Spinal cord (tissue), 9 donors: ENCODE measurements at regions not wholly inside any gene's neighbourhood (a gene's known extent, or its start where the extent isn't known, plus 50 kb on each side); places are given as distances from the start of the nearest gene placed in this dataset.
A peak's percentile ranks its signal among the peaks of the same experiment; 100 is the strongest.

ENCODE experiments used
- DNase-seq, 6 donors: peaks; one replicate each; pipeline versions ENCODE4 v3.0.0 to v3.0.0-alpha.2; 2013 to 2015; ENCODE audit warnings: low spot score in 6 of 6, low read depth in 4 of 6
- H3K27ac ChIP-seq: one replicate; pipeline ENCODE4 v1.5.1; 2013; ENCODE audit warnings: low read depth, low read length, control low read depth
- H3K27me3 ChIP-seq: one replicate; pipeline ENCODE4 v1.6.1; 2013; ENCODE audit warnings: low read length; ENCODE audit not compliant: control insufficient read depth, insufficient read depth
- H3K36me3 ChIP-seq: one replicate; pipeline ENCODE4 v1.6.1; 2013; ENCODE audit warnings: low read length; ENCODE audit not compliant: control insufficient read depth, insufficient read depth
- H3K4me1 ChIP-seq: one replicate; pipeline ENCODE4 v1.6.1; 2013; ENCODE audit warnings: low read length; ENCODE audit not compliant: control insufficient read depth, insufficient read depth
- H3K4me3 ChIP-seq: one replicate; pipeline ENCODE4 v1.5.1; 2013; ENCODE audit warnings: low read depth, low read length, control low read depth
- H3K9me3 ChIP-seq: one replicate; pipeline ENCODE4 v1.6.1; 2013; ENCODE audit warnings: low read length; ENCODE audit not compliant: control insufficient read depth, insufficient read depth
- WGBS: methylation state at CpG from one replicate; pipeline ENCODE4 v1.1.5; 2013; ENCODE audit warnings: missing lambda C conversion rate; ENCODE audit not compliant: insufficient coverage; 5-methylcytosine and 5-hydroxymethylcytosine counted together
- donor health status: healthy.

DNA sequence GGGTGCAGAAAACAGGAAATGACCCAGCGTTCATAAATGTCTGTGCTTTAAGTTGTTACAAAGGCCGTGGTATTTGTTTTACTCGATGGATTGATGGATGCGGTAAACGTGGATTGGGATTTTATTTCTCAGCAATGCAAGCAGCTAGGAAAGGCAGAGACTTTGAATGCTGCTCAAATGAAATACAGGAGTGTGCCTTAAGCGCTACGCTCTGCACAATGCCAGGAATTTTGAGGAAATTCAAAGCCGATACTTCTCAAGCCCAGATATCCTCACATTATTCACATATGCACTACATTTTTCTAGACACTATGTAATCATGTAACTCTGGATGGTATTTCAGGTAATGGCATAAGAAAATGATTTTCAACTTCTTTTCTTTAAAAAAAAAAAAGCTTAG is 514.3 kb upstream of the ADARB2 start:
- peak in 2 of 6 donors; percentile 8 to 43 for DNase-seq

DNA sequence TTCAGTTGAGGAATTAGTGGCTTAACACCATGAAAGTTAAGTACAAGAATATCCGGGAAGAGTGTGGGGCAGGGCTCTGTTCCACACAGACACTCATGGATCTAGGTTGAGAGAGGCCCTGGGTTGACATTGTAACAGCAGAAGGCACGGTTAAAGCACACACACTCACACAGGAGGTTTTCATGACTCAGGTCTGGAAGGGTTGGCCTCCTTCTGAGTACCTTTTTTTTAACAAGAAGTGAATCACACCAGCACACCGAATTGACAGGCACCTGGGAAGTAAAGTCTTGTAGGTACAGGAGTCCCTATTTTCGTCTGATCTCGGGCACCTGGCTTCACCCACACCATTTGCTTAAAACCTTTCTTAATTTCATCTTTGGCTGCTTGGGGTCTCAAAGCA is 509.4 kb upstream of the ADARB2 start:
- H3K4me3 ChIP-seq = no peak overlapping the region
- H3K4me1 ChIP-seq = no peaks in the 10 kb centered on the region
- H3K27ac ChIP-seq = no peak overlapping the region
- H3K36me3 ChIP-seq = no peaks in the 10 kb centered on the region
- H3K9me3 ChIP-seq = no peaks in the 10 kb centered on the region
- H3K27me3 ChIP-seq = no peaks in the 10 kb centered on the region
- DNase-seq = no peak
- 95% methylated on average over 3 of the region's 5 CpGs for WGBS

More for the DNA sequence above, 514.3 kb upstream of the ADARB2 start:
- H3K4me3 ChIP-seq = no peak overlapping the region
- H3K27ac ChIP-seq = no peak overlapping the region
- H3K27me3 ChIP-seq = no peaks in the 10 kb centered on the region
- H3K4me1 ChIP-seq = no peaks in the 10 kb centered on the region
- H3K9me3 ChIP-seq = no peaks in the 10 kb centered on the region
- 11% methylated on average over 5 of the region's 8 CpGs for WGBS
- no peaks in the 10 kb centered on the region for H3K36me3 ChIP-seq

DNA sequence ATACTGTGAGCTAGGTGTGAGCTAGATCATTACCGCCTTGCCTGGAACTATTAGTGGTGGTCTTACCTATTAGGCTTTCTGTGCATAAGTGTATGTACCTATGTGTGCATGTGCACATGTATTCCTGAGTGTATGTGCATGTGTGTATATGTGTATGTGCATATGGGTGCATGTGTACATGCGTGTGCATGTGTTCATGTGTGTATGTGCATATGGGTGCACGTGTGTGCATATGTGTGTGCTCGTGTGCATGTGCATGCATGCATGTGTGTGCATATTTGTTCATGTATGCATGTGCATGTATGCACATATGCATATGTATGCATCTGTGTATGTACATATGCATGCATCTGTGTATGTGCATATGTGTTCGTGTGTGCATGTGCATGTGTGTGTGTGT is 508.3 kb upstream of the ADARB2 start:
- no peaks in the 10 kb centered on the region for H3K27me3 ChIP-seq
- no peak for DNase-seq
- H3K27ac ChIP-seq = no peak overlapping the region
- WGBS = 100% methylated on average over 5 of the region's 5 CpGs
- H3K9me3 ChIP-seq = no peaks in the 10 kb centered on the region
- H3K4me1 ChIP-seq = no peaks in the 10 kb centered on the region
- no peaks in the 10 kb centered on the region for H3K36me3 ChIP-seq
- H3K4me3 ChIP-seq = no peak overlapping the region

DNA sequence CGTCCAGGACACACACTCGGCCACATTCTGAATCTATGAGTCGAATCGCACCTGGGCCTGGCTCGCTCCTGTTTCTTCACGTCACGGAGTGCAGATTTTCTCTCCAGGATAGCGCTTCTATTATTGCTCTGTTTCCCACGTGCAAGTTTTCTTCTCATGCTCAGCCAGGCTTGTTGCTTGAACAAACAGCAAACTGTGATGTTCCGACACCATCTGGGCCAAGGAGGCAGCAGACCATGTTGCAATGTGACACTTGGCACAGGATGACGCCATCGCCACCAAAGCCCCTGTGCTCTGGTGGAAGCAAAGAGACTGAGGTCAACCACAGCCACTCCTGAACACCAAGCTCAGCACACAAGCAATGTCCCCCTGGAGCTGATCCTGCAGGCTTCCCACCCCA is 507.1 kb upstream of the ADARB2 start:
- H3K4me3 ChIP-seq = no peak overlapping the region
- H3K27ac ChIP-seq = no peak overlapping the region
- peak in 1 of 6 donors; percentile 51 for DNase-seq
- no peaks in the 10 kb centered on the region for H3K9me3 ChIP-seq
- WGBS = 71% methylated on average over 12 of the region's 12 CpGs
- H3K36me3 ChIP-seq = no peaks in the 10 kb centered on the region
- H3K4me1 ChIP-seq = no peaks in the 10 kb centered on the region
- H3K27me3 ChIP-seq = no peaks in the 10 kb centered on the region

- H3K9me3 ChIP-seq = no peaks in the 10 kb centered on the region
- H3K27ac ChIP-seq = no peak overlapping the region
- H3K27me3 ChIP-seq = no peaks in the 10 kb centered on the region
- H3K4me3 ChIP-seq = no peak overlapping the region
- DNase-seq = peak in 1 of 6 donors; percentile 51
- 65% methylated on average over 4 of the region's 5 CpGs for WGBS
- H3K36me3 ChIP-seq = no peaks in the 10 kb centered on the region
- no peaks in the 10 kb centered on the region for H3K4me1 ChIP-seq
Observed at GRCh38 chr10:2236876-2237275, 499.6 kb upstream of the ADARB2 start.

DNA sequence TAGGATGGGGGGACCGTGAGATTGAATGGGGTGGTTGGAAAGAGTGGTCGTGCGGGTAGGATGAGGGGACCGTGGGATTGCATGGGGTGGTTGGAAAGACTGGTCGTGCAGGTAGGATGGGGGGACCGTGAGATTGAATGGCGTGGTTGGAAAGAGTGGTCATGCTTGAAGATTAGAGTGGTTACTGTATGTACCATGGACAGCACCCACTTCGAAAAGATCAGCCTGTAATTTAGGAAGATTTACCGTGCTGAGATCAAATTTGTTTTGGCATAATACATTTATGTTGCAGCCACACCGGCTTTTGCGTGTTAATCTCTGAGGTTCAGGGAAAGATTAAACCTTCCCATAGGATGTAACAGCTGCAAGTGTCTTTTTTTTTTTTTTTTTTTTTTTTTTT is 495.2 kb upstream of the ADARB2 start:
- 82% methylated on average over 11 of the region's 11 CpGs for WGBS
- DNase-seq = no peak
- Histone ChIP-seq H3K36me3 (no peaks in the 10 kb centered on the region), H3K9me3 (no peaks in the 10 kb centered on the region), H3K4me1 (no peaks in the 10 kb centered on the region), H3K27me3 (no peaks in the 10 kb centered on the region), H3K27ac (no peak overlapping the region), H3K4me3 (no peak overlapping the region)

DNA sequence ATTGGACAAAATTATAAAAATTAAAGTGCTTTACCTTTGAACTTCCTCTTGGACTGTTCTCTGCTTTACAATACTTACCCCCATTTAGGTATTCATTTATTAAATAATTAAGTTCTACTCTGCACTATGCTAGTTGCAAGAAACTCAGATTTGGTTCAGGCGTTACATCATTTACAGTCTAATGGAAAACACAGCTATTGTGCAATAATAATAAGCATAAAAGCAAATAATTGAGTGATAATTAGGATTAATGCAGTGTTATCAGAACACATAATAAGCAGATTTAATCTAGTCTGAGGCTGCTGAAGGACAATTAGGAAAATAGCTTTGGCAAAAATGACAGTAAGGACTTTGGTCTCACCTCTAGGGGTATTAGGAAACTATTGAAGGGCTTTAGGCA is 493.2 kb upstream of the ADARB2 start:
- no peaks in the 10 kb centered on the region for H3K36me3 ChIP-seq
- no peak overlapping the region for H3K27ac ChIP-seq
- WGBS = no CpG with 5 or more reads among the region's 1 CpG
- no peaks in the 10 kb centered on the region for H3K9me3 ChIP-seq
- peaks cover 4% of the 10 kb centered on the region for H3K4me1 ChIP-seq
- no peak overlapping the region for H3K4me3 ChIP-seq
- H3K27me3 ChIP-seq = no peaks in the 10 kb centered on the region
- DNase-seq = no peak

GRCh38 chr10:2228320-2228901 is 491.1 kb upstream of the ADARB2 start:
- WGBS = 83% methylated on average over 1 of the region's 5 CpGs
- Histone ChIP-seq H3K9me3 (no peaks in the 10 kb centered on the region), H3K27ac (no peak overlapping the region), H3K27me3 (no peaks in the 10 kb centered on the region), H3K4me1 (peaks cover 4% of the 10 kb centered on the region), H3K4me3 (no peak overlapping the region), H3K36me3 (no peaks in the 10 kb centered on the region)
- peak in 1 of 6 donors; percentile 75 for DNase-seq

DNA sequence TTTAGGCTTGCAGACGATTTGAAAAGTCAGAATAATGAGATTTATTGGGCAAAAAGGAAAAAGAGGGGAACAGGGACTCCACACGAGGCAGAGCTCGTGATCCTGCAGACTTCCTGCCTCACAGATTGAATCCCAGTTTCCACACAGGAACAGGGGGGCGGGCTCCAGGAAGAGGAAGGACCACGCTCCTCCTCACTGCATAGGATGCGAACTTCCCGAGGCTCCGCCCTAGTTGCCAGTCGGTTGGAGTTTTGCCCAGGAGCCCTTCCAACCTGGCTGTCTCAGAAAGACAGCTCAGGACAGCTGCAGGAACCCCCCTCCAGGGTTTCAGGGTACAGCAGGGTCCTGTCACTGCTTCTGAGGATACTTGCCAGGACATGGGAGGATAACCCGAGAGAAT is 488.3 kb upstream of the ADARB2 start:
- DNase-seq = no peak
- no peak overlapping the region for H3K27ac ChIP-seq
- no peaks in the 10 kb centered on the region for H3K36me3 ChIP-seq
- no peaks in the 10 kb centered on the region for H3K27me3 ChIP-seq
- 86% methylated on average over 5 of the region's 10 CpGs for WGBS
- peaks cover 4% of the 10 kb centered on the region for H3K4me1 ChIP-seq
- no peak overlapping the region for H3K4me3 ChIP-seq
- no peaks in the 10 kb centered on the region for H3K9me3 ChIP-seq

GRCh38 chr10:2223548-2224320 is 486.4 kb upstream of the ADARB2 start:
- DNase-seq = no peak
- H3K4me3 ChIP-seq = no peak overlapping the region
- no peaks in the 10 kb centered on the region for H3K36me3 ChIP-seq
- 90% methylated on average over 2 of the region's 8 CpGs for WGBS
- peaks cover 4% of the 10 kb centered on the region for H3K4me1 ChIP-seq
- no peaks in the 10 kb centered on the region for H3K27me3 ChIP-seq
- H3K27ac ChIP-seq = no peak overlapping the region
- H3K9me3 ChIP-seq = no peaks in the 10 kb centered on the region
